HL-60 (cell line): ENCODE measurements at regions not wholly inside any gene's neighbourhood (a gene's known extent, or its start where the extent isn't known, plus 50 kb on each side); places are given as distances from the start of the nearest gene placed in this dataset.

ENCODE experiments used
- DNase-seq, 2 experiments: peaks; one replicate each; pipeline ENCODE4 v3.0.0-alpha.2; 2010 to 2020; ENCODE audit warnings: low read depth in 1 of 2, low spot score in 1 of 2
- H3K27ac ChIP-seq: fragments of 250-450 bp; sonication (Bioruptor Pico); replicated peaks from 2 replicates; pipeline ENCODE4 v1.5.1; 2020; ENCODE audit warnings: mild to moderate bottlenecking, moderate library complexity
- H3K27me3 ChIP-seq: fragments of 250-450 bp; sonication (Bioruptor Pico); 2 replicates; pipeline ENCODE4 v1.5.1; 2021; ENCODE audit warnings: mild to moderate bottlenecking, moderate library complexity; ENCODE audit not compliant: insufficient read depth, poor library complexity, severe bottlenecking
- H3K4me3 ChIP-seq: replicated peaks from 2 replicates; pipeline ENCODE4 v1.5.1; 2011; ENCODE audit warnings: mild to moderate bottlenecking, control low read depth, low read length; ENCODE audit not compliant: insufficient read depth
- GABPA ChIP-seq: IDR thresholded peaks from 2 replicates; pipeline ENCODE4 v1.6.1; 2012; ENCODE audit warnings: low read depth
- POLR2AphosphoS5 ChIP-seq: IDR thresholded peaks from 2 replicates; pipeline ENCODE4 v1.6.1; 2012; ENCODE audit warnings: low read depth
- SPI1 ChIP-seq: IDR thresholded peaks from 2 replicates; pipeline ENCODE4 v1.6.1; 2012; ENCODE audit warnings: low read depth, mild to moderate bottlenecking, borderline replicate concordance
- TF ChIP-seq, protein P1 (sequence below): IDR thresholded peaks from one replicate; pipeline ENCODE4 v1.5.1; 2011; ENCODE audit warnings: low read length, control low read depth, inconsistent platforms; ENCODE audit not compliant: insufficient read depth
- TF ChIP-seq, protein P2 (sequence below): IDR thresholded peaks from 2 replicates; pipeline ENCODE4 v1.6.1; 2012; ENCODE audit warnings: low read depth; ENCODE audit not compliant: insufficient replicate concordance

- no peak for DNase-seq
- TF ChIP-seq, protein P1, sequence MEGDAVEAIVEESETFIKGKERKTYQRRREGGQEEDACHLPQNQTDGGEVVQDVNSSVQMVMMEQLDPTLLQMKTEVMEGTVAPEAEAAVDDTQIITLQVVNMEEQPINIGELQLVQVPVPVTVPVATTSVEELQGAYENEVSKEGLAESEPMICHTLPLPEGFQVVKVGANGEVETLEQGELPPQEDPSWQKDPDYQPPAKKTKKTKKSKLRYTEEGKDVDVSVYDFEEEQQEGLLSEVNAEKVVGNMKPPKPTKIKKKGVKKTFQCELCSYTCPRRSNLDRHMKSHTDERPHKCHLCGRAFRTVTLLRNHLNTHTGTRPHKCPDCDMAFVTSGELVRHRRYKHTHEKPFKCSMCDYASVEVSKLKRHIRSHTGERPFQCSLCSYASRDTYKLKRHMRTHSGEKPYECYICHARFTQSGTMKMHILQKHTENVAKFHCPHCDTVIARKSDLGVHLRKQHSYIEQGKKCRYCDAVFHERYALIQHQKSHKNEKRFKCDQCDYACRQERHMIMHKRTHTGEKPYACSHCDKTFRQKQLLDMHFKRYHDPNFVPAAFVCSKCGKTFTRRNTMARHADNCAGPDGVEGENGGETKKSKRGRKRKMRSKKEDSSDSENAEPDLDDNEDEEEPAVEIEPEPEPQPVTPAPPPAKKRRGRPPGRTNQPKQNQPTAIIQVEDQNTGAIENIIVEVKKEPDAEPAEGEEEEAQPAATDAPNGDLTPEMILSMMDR, result no peak
- TF ChIP-seq, protein P2, sequence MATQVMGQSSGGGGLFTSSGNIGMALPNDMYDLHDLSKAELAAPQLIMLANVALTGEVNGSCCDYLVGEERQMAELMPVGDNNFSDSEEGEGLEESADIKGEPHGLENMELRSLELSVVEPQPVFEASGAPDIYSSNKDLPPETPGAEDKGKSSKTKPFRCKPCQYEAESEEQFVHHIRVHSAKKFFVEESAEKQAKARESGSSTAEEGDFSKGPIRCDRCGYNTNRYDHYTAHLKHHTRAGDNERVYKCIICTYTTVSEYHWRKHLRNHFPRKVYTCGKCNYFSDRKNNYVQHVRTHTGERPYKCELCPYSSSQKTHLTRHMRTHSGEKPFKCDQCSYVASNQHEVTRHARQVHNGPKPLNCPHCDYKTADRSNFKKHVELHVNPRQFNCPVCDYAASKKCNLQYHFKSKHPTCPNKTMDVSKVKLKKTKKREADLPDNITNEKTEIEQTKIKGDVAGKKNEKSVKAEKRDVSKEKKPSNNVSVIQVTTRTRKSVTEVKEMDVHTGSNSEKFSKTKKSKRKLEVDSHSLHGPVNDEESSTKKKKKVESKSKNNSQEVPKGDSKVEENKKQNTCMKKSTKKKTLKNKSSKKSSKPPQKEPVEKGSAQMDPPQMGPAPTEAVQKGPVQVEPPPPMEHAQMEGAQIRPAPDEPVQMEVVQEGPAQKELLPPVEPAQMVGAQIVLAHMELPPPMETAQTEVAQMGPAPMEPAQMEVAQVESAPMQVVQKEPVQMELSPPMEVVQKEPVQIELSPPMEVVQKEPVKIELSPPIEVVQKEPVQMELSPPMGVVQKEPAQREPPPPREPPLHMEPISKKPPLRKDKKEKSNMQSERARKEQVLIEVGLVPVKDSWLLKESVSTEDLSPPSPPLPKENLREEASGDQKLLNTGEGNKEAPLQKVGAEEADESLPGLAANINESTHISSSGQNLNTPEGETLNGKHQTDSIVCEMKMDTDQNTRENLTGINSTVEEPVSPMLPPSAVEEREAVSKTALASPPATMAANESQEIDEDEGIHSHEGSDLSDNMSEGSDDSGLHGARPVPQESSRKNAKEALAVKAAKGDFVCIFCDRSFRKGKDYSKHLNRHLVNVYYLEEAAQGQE, result no peak
- no peak for TF ChIP-seq GABPA
- TF ChIP-seq POLR2AphosphoS5, result no peak
- no peak for TF ChIP-seq SPI1
- no peak overlapping the region for H3K27ac ChIP-seq
- no peak overlapping the region for H3K4me3 ChIP-seq
- no peaks in the 10 kb centered on the region for H3K27me3 ChIP-seq
Measured at GRCh38 chr9:28758341-28758740, 1185.1 kb upstream of the C9orf72 start.

- Histone ChIP-seq H3K4me3 (no peak overlapping the region), H3K27ac (no peak overlapping the region), H3K27me3 (no peaks in the 10 kb centered on the region)
- TF ChIP-seq GABPA (no peak), SPI1 (no peak), POLR2AphosphoS5 (no peak)
- TF ChIP-seq, protein P2, result no peak
- TF ChIP-seq, protein P1, result no peak
- no peak for DNase-seq
Measured at GRCh38 chr9:28758971-28759370, 1185.7 kb upstream of the C9orf72 start.

DNA sequence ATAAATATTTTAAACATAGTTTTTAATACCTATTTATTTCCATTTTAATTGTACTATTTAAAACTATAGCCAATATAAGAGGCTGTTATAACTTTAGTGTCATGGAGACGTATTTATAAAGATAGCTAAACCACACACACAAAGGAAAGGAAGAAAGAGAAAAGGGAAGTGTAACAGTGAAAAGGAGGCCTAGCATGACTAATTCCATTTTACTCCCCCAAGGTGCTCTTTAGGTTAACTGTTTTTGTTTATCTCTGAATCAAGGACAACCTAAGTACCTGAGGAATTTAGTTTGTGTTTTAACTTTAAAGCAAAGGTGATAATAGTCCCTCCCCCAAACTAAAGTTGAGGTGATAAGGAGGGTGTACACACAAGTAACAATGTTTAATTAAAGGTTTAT lies 1188.9 kb upstream of the C9orf72 start:
- 0 out of 2 replicates have a peak, but pooled peaks have one; percentile 4 for TF ChIP-seq SPI1
- TF ChIP-seq, protein P1, result no peak
- no peak for TF ChIP-seq POLR2AphosphoS5
- Histone ChIP-seq H3K27ac (no peak overlapping the region), H3K4me3 (no peak overlapping the region), H3K27me3 (no peaks in the 10 kb centered on the region)
- no peak for DNase-seq

DNA sequence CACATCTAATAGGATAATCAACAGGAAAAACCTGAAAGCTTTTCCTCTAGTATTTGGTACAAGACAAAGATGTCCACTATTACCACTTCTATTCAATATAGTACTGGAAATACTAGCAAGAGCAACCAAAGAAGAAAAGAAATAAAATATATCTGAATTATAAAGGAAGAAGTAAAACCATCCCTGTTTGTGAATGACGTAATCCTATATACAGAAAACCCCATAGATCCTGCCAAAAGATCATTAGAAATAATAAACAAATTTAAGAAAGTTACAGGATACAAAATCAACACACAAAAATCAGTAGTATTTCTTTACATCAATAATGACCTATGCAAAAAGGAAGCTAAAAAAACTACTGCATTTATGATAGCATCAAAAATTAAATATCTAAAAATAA lies 1191.3 kb upstream of the C9orf72 start:
- TF ChIP-seq, protein P2, result no peak
- TF ChIP-seq, protein P1, result no peak
- TF ChIP-seq SPI1, result no peak

More for the DNA sequence above, 1191.3 kb upstream of the C9orf72 start:
- Histone ChIP-seq H3K27ac (no peak overlapping the region), H3K27me3 (no peaks in the 10 kb centered on the region), H3K4me3 (no peak overlapping the region)
- no peak for DNase-seq
